HEK293T (cell line): ENCODE measurements at regions not wholly inside any gene's neighbourhood (a gene's known extent, or its start where the extent isn't known, plus 50 kb on each side); places are given as distances from the start of the nearest gene placed in this dataset.

ENCODE experiments used
- BHLHE40 ChIP-seq: fragments of 450-650 bp; IDR thresholded peaks from 2 replicates; pipeline ENCODE4 v1.6.1; 2016; ENCODE audit warnings: mild to moderate bottlenecking, moderate library complexity, borderline replicate concordance
- FOXA1 ChIP-seq: fragments of 450-650 bp; IDR thresholded peaks from 2 replicates; pipeline ENCODE4 v1.6.1; 2016; ENCODE audit warnings: mild to moderate bottlenecking
- FOXK2 ChIP-seq: fragments of 450-650 bp; IDR thresholded peaks from 2 replicates; pipeline ENCODE4 v1.6.1; 2016; ENCODE audit warnings: mild to moderate bottlenecking
- FOXM1 ChIP-seq: fragments of 450-650 bp; IDR thresholded peaks from 2 replicates; pipeline ENCODE4 v1.6.1; 2017; ENCODE audit warnings: mild to moderate bottlenecking, borderline replicate concordance
- LEF1 ChIP-seq: fragments of 450-650 bp; IDR thresholded peaks from 2 replicates; pipeline ENCODE4 v1.6.1; 2017; ENCODE audit warnings: mild to moderate bottlenecking, borderline replicate concordance
- PKNOX1 ChIP-seq: fragments of 450-650 bp; IDR thresholded peaks from 2 replicates; pipeline ENCODE4 v1.6.1; 2016
- SUZ12 ChIP-seq: fragments of 450-650 bp; IDR thresholded peaks from 2 replicates; pipeline ENCODE4 v1.6.1; 2016; ENCODE audit warnings: mild to moderate bottlenecking
- TARDBP ChIP-seq: fragments of 450-650 bp; IDR thresholded peaks from 2 replicates; pipeline ENCODE4 v1.6.1; 2016
- ZNF384 ChIP-seq: fragments of 450-650 bp; IDR thresholded peaks from 2 replicates; pipeline ENCODE4 v1.6.1; 2016

GRCh38 chr10:28815681-28816080 lies 138.4 kb downstream of the BAMBI start:
- TF ChIP-seq LEF1 = no peak
- TF ChIP-seq BHLHE40 = no peak
- no peak for TF ChIP-seq TARDBP
- TF ChIP-seq FOXM1 = no peak
- TF ChIP-seq FOXK2 = no peak
- no peak for TF ChIP-seq ZNF384
- no peak for TF ChIP-seq SUZ12
- no peak for TF ChIP-seq PKNOX1
- no peak for TF ChIP-seq FOXA1
